Head of caudate nucleus (tissue), 42 donors: ENCODE measurements at regions not wholly inside any gene's neighbourhood (a gene's known extent, or its start where the extent isn't known, plus 50 kb on each side); places are given as distances from the start of the nearest gene placed in this dataset.

Experiments
- DNase-seq, 42 donors: peaks; one replicate each; pipeline versions ENCODE4 v3.0.0 to v3.0.0-alpha.2; 2020 to 2021; ENCODE audit warnings: mixed read lengths in 7 of 42
- intact Hi-C: fragments of 100-400 bp; cut with DNase I; formaldehyde crosslinking; loops from one replicate; pipeline ENCODE4 v1.15.0; 2022

- DNase-seq: peak in 15 of 42 donors; percentile 6 to 72 (median 28)
- intact Hi-C loops: no loop called here
These were observed 570.7 kb upstream of the WWC1 start for GRCh38 chr5:167720676-167721260.

- DNase-seq: peak in 2 of 42 donors; percentile 5 to 39
- intact Hi-C loops: loop anchor here (2.0 kb wide), 1 partner anchor 501 kb away; no protein-coding TSS in a partner anchor
These were observed 569.5 kb upstream of the WWC1 start for GRCh38 chr5:167721926-167722440.

- DNase-seq: peak; percentile 10 to 91 (median 76)
- intact Hi-C loops: loop anchor here (2.0 kb wide), 1 partner anchor 499 kb away; no protein-coding TSS in a partner anchor
These were observed 568.1 kb upstream of the WWC1 start for GRCh38 chr5:167723254-167723871.

- DNase-seq: no peak
- intact Hi-C loops: no loop called here
These were observed 566.2 kb upstream of the WWC1 start for GRCh38 chr5:167725264-167725663.

- no peak for DNase-seq
- intact Hi-C loops: no loop called here
These were observed 565.7 kb upstream of the WWC1 start for GRCh38 chr5:167725741-167726140.

GRCh38 chr5:167726642-167727041 is 564.8 kb upstream of the WWC1 start:
- intact Hi-C loops: no loop called here
- DNase-seq: no peak

GRCh38 chr5:167730121-167730520 is 561.3 kb upstream of the WWC1 start:
- intact Hi-C loops: no loop called here
- DNase-seq: no peak

GRCh38 chr5:167730656-167731055 is 560.8 kb upstream of the WWC1 start:
- intact Hi-C loops: no loop called here
- no peak for DNase-seq

GRCh38 chr5:167731951-167732350 is 559.5 kb upstream of the WWC1 start:
- no peak for DNase-seq
- intact Hi-C loops: no loop called here

- intact Hi-C loops: no loop called here
- no peak for DNase-seq
These were observed 558.9 kb upstream of the WWC1 start for GRCh38 chr5:167732499-167732898.

- DNase-seq: no peak
- intact Hi-C loops: no loop called here
These were observed 554.5 kb upstream of the WWC1 start for GRCh38 chr5:167736992-167737391.

GRCh38 chr5:167743695-167744464 is 547.6 kb upstream of the WWC1 start:
- intact Hi-C loops: no loop called here
- DNase-seq: no peak

GRCh38 chr5:167745868-167746267 is 545.6 kb upstream of the WWC1 start:
- intact Hi-C loops: no loop called here

GRCh38 chr5:167750586-167750985 is 540.9 kb upstream of the WWC1 start:
- no peak for DNase-seq
- intact Hi-C loops: no loop called here

More at GRCh38 chr5:167745868-167746267, 545.6 kb upstream of the WWC1 start:
- no peak for DNase-seq

- DNase-seq: no peak
- intact Hi-C loops: no loop called here
These were observed 538.5 kb upstream of the WWC1 start for GRCh38 chr5:167752936-167753335.

GRCh38 chr5:167753725-167754490 is 537.5 kb upstream of the WWC1 start:
- intact Hi-C loops: no loop called here
- no peak for DNase-seq

GRCh38 chr5:167754501-167755021 is 536.9 kb upstream of the WWC1 start:
- intact Hi-C loops: no loop called here
- peak in 1 of 42 donors; percentile 9 for DNase-seq

- intact Hi-C loops: no loop called here
- DNase-seq: no peak
These were observed 536.0 kb upstream of the WWC1 start for GRCh38 chr5:167755420-167755819.
